ENCODE measurements at regions not wholly inside any gene's neighbourhood (a gene's known extent, or its start where the extent isn't known, plus 50 kb on each side); places are given as distances from the start of the nearest gene placed in this dataset.

GRCh38 chr11:116537709-116538108 is 235.1 kb downstream of the BUD13 start:
- H3K27me3 ChIP-seq, result peaks cover 0 to 73% (median 0%) of the 10 kb centered on the region in 4 donors
- no peak overlapping the region for H3K4me3 ChIP-seq
- no peak for DNase-seq
- TF ChIP-seq CTCF (IDR thresholded peaks at IDR 0.05) (no peak), POLR2A (IDR thresholded peaks at IDR 0.05) (no peak)
- no peaks in the 10 kb centered on the region for H3K36me3 ChIP-seq
- WGBS, 2 donors, result 78 to 85% methylated on average over 7 to 8 of the region's 11 CpGs
- H3K4me1 ChIP-seq, result no peaks in the 10 kb centered on the region
- no peaks in the 10 kb centered on the region for H3K9me3 ChIP-seq
- intact Hi-C loops (cut with DNase I), result no loop called here
- H3K27ac ChIP-seq, result no peak overlapping the region

- TF ChIP-seq CTCF (IDR thresholded peaks at IDR 0.05) (no peak), POLR2A (IDR thresholded peaks at IDR 0.05) (no peak)
- DNase-seq, result no peak
- Histone ChIP-seq H3K4me3 (no peak overlapping the region), H3K9me3 (no peaks in the 10 kb centered on the region), H3K27me3 (peaks cover 0 to 73% (median 0%) of the 10 kb centered on the region in 4 donors), H3K4me1 (no peaks in the 10 kb centered on the region), H3K27ac (no peak overlapping the region), H3K36me3 (no peaks in the 10 kb centered on the region)
- WGBS, 2 donors, result 68 to 76% methylated on average over 10 of the region's 10 CpGs
- intact Hi-C loops (cut with DNase I), result no loop called here
Observed at GRCh38 chr11:116537121-116537520, 235.7 kb downstream of the BUD13 start.

GRCh38 chr11:116536416-116536815 is 236.4 kb downstream of the BUD13 start:
- TF ChIP-seq CTCF (IDR thresholded peaks at IDR 0.05) (no peak), POLR2A (IDR thresholded peaks at IDR 0.05) (no peak)
- no peaks in the 10 kb centered on the region for H3K4me1 ChIP-seq
- no peaks in the 10 kb centered on the region for H3K36me3 ChIP-seq
- intact Hi-C loops (cut with DNase I), result no loop called here
- no peaks in the 10 kb centered on the region for H3K9me3 ChIP-seq
- H3K27me3 ChIP-seq, result peaks cover 0 to 80% (median 0%) of the 10 kb centered on the region in 4 donors
- H3K4me3 ChIP-seq, result no peak overlapping the region
- WGBS, 2 donors, result 71 to 74% methylated on average over 2 to 3 of the region's 3 CpGs
- no peak for DNase-seq
- H3K27ac ChIP-seq, result no peak overlapping the region

- DNase-seq, result no peak
- H3K4me1 ChIP-seq, result no peaks in the 10 kb centered on the region
- peaks cover 0 to 84% (median 0%) of the 10 kb centered on the region in 4 donors for H3K27me3 ChIP-seq
- H3K36me3 ChIP-seq, result no peaks in the 10 kb centered on the region
- TF ChIP-seq CTCF (IDR thresholded peaks at IDR 0.05) (no peak), POLR2A (IDR thresholded peaks at IDR 0.05) (no peak)
- H3K4me3 ChIP-seq, result no peak overlapping the region
- intact Hi-C loops (cut with DNase I), result no loop called here
- H3K27ac ChIP-seq, result no peak overlapping the region
- H3K9me3 ChIP-seq, result no peaks in the 10 kb centered on the region
- 39 to 44% methylated on average over 7 to 9 of the region's 9 CpGs for WGBS, 2 donors
Observed at GRCh38 chr11:116535994-116536393, 236.8 kb downstream of the BUD13 start.

GRCh38 chr11:116535120-116535519 is 237.7 kb downstream of the BUD13 start:
- 79 to 87% methylated on average over 7 to 8 of the region's 9 CpGs for WGBS, 2 donors
- peaks cover 0 to 85% (median 0%) of the 10 kb centered on the region in 4 donors for H3K27me3 ChIP-seq
- no peaks in the 10 kb centered on the region for H3K4me1 ChIP-seq
- intact Hi-C loops (cut with DNase I), result no loop called here
- DNase-seq, result no peak
- H3K36me3 ChIP-seq, result no peaks in the 10 kb centered on the region
- TF ChIP-seq POLR2A (IDR thresholded peaks at IDR 0.05) (no peak), CTCF (IDR thresholded peaks at IDR 0.05) (no peak)
- no peak overlapping the region for H3K4me3 ChIP-seq
- no peaks in the 10 kb centered on the region for H3K9me3 ChIP-seq
- H3K27ac ChIP-seq, result no peak overlapping the region

All from esophagus squamous epithelium (tissue), 5 donors.